Stomach (tissue), 4 donors: ENCODE measurements at regions not wholly inside any gene's neighbourhood (a gene's known extent, or its start where the extent isn't known, plus 50 kb on each side); places are given as distances from the start of the nearest gene placed in this dataset.

ENCODE experiments used
- EP300 ChIP-seq: sonication (generic); formaldehyde crosslinking; IDR thresholded peaks from one replicate; pipeline ENCODE4 v1.6.1; 2017; ENCODE audit warnings: antibody characterized with exemption
- POLR2A ChIP-seq, 4 donors: fragments of 450-650 bp; IDR thresholded peaks; one replicate each; pipeline ENCODE4 v1.6.1; 2016; ENCODE audit warnings: antibody characterized with exemption in 4 of 4, control low read depth in 2 of 4, mild to moderate bottlenecking in 1 of 4, moderate library complexity in 1 of 4
- POLR2AphosphoS5 ChIP-seq, 3 donors: sonication (generic); formaldehyde crosslinking; IDR thresholded peaks; one replicate each; pipeline ENCODE4 v1.6.1; 2016; ENCODE audit warnings: antibody characterized with exemption in 3 of 3
- TF ChIP-seq, protein P1 (sequence below), 7 experiments: fragments of 450-650 bp in 4 of 7; fragments of 200-600 bp in 3 of 7; sonication (generic) in 3 of 7; IDR thresholded peaks; one replicate each; pipeline ENCODE4 v1.5.1; 2016 to 2019; ENCODE audit warnings: antibody characterized with exemption in 7 of 7, control low read depth in 2 of 7, mild to moderate bottlenecking in 1 of 7

DNA sequence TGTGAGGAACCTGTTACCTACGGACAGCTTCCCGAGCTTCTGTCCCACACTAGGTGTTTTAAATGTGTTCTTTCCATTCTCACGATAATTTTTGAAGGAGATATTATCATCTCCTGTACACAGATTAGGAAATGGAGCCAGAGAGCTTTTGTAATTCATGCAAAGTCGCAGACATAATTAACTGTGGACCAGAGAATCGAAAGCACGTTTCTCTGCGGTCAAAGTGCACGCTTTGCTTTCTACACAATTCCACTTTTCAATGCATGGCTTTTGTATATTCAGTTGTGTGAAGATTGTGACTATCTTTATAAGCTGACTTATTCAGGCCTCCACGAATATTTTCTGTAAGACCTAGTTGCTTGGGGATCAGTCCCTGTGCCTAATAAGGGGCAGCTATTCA, 81.7 kb upstream of the SLC10A2 start:
- TF ChIP-seq, protein P1, sequence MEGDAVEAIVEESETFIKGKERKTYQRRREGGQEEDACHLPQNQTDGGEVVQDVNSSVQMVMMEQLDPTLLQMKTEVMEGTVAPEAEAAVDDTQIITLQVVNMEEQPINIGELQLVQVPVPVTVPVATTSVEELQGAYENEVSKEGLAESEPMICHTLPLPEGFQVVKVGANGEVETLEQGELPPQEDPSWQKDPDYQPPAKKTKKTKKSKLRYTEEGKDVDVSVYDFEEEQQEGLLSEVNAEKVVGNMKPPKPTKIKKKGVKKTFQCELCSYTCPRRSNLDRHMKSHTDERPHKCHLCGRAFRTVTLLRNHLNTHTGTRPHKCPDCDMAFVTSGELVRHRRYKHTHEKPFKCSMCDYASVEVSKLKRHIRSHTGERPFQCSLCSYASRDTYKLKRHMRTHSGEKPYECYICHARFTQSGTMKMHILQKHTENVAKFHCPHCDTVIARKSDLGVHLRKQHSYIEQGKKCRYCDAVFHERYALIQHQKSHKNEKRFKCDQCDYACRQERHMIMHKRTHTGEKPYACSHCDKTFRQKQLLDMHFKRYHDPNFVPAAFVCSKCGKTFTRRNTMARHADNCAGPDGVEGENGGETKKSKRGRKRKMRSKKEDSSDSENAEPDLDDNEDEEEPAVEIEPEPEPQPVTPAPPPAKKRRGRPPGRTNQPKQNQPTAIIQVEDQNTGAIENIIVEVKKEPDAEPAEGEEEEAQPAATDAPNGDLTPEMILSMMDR (IDR thresholded peaks at IDR 0.05) = no peak
- TF ChIP-seq EP300 (no peak), POLR2A (IDR thresholded peaks at IDR 0.05) (no peak), POLR2AphosphoS5 (IDR thresholded peaks at IDR 0.05) (no peak)
